ENCODE measurements at regions not wholly inside any gene's neighbourhood (a gene's known extent, or its start where the extent isn't known, plus 50 kb on each side); places are given as distances from the start of the nearest gene placed in this dataset.

DNA sequence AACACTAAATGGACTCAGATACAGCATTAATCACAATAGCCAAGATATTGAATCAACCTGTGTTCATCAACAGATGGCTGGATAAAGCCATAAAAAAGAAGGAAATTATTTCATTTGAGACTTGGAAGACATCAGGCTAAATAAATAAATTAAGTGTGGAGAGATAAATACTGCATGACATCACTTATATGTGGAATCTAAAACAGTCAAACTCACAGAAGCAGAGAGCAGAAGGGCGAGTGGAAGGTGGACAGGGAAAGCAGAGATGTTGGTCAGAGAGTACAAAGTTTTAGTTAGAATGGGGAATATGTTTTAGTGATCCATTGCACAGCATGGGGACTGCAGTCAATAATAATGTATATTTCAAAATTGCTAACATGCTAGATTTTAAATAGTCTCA, 207.2 kb downstream of the VAPA start:
- Mint-ChIP-seq H3K36me3 (no peaks in the 10 kb centered on the region), H3K27ac (no peak overlapping the region), H3K27me3 (peaks cover 0 to 14% (median 6%) of the 10 kb centered on the region in 5 donors), H3K4me1 (peaks cover 0 to 23% (median 0%) of the 10 kb centered on the region in 7 donors), H3K4me3 (no peak overlapping the region), H3K9me3 (peaks cover 0 to 9% (median 5%) of the 10 kb centered on the region in 11 donors)
- Histone ChIP-seq H3K4me3 (ENCODE audit: low read length) (no peak overlapping the region), H3K9me3 (ENCODE audit: control insufficient read depth in 2 of 3, low read length in 3 of 3) (no peaks in the 10 kb centered on the region), H3K36me3 (ENCODE audit: control insufficient read depth in 2 of 3, insufficient read depth in 3 of 3, low read length in 3 of 3) (no peaks in the 10 kb centered on the region), H3K27ac (ENCODE audit: low read depth, low read length) (no peak overlapping the region), H3K27me3 (ENCODE audit: control insufficient read depth in 2 of 2, insufficient read depth in 2 of 2, low read length in 2 of 2) (no peaks in the 10 kb centered on the region), H3K4me1 (ENCODE audit: control insufficient read depth in 2 of 2, insufficient read depth in 2 of 2, low read length in 2 of 2) (no peaks in the 10 kb centered on the region)
- POLR2A ChIA-PET = no interaction called here
- no peak for DNase-seq
- CTCF ChIA-PET = no interaction called here
- ATAC-seq = no peak
- intact Hi-C loops (cut with micrococcal nuclease) = loop anchor here in 1 of 2 donors (10.0 kb wide), 1 partner anchor 404 kb away; the partner anchor contains the start of gene NAPG

DNA sequence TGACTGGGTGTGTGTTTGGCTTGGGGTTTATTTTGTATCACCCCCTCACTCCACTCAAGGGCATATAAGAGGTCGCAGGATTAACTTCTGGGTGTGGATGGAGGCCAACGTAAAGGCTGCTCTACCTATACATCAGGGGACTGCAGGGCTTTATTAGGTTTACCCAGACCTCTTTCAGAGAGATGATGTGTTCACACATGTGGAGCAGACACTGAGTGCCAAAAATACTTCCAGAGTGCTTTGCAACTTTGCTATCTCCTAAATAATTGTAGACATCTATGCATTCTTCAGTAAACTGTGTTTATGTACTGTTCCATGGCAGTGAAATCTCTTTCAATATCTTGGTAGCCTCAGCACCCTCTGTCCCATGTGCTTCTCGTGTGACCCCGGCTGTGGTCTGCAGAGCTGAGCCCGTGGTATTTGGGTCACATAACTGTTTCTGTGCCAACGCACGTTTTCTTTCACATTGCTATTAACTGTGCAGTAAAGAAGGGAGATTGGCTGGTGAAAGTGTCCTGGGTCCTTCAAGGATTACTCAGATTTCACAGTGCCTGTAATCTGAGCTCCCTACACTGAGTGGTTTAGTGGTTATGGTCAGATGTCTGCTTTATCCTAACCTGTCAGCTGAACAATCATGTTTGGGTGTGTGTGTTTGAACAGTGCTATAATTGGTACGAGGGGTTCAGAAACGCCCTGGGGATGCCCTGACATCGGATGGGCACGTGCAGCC, 208.1 kb downstream of the VAPA start:
- H3K9me3 ChIP-seq (ENCODE audit: control insufficient read depth in 2 of 3, low read length in 3 of 3) = no peaks in the 10 kb centered on the region
- no peaks in the 10 kb centered on the region for H3K36me3 ChIP-seq (ENCODE audit: control insufficient read depth in 2 of 3, insufficient read depth in 3 of 3, low read length in 3 of 3)
- H3K27me3 ChIP-seq (ENCODE audit: control insufficient read depth in 2 of 2, insufficient read depth in 2 of 2, low read length in 2 of 2) = no peaks in the 10 kb centered on the region
- no peak overlapping the region for H3K27ac Mint-ChIP-seq
- DNase-seq (no peak), ATAC-seq (no peak)
- intact Hi-C loops (cut with micrococcal nuclease) = loop anchor here in 1 of 2 donors (10.0 kb wide), 1 partner anchor 403 kb away; the partner anchor contains the start of gene NAPG
- ChIA-PET CTCF (no interaction called here), POLR2A (no interaction called here)
- peaks cover 0 to 11% (median 4%) of the 10 kb centered on the region in 5 donors for H3K27me3 Mint-ChIP-seq
- peaks cover 0 to 9% (median 5%) of the 10 kb centered on the region in 11 donors for H3K9me3 Mint-ChIP-seq
- H3K4me3 ChIP-seq (ENCODE audit: low read length) = no peak overlapping the region
- no peaks in the 10 kb centered on the region for H3K36me3 Mint-ChIP-seq
- no peak overlapping the region for H3K27ac ChIP-seq (ENCODE audit: low read depth, low read length)
- H3K4me3 Mint-ChIP-seq = no peak overlapping the region
- peaks cover 0 to 23% (median 0%) of the 10 kb centered on the region in 7 donors for H3K4me1 Mint-ChIP-seq
- no peaks in the 10 kb centered on the region for H3K4me1 ChIP-seq (ENCODE audit: control insufficient read depth in 2 of 2, insufficient read depth in 2 of 2, low read length in 2 of 2)

DNA sequence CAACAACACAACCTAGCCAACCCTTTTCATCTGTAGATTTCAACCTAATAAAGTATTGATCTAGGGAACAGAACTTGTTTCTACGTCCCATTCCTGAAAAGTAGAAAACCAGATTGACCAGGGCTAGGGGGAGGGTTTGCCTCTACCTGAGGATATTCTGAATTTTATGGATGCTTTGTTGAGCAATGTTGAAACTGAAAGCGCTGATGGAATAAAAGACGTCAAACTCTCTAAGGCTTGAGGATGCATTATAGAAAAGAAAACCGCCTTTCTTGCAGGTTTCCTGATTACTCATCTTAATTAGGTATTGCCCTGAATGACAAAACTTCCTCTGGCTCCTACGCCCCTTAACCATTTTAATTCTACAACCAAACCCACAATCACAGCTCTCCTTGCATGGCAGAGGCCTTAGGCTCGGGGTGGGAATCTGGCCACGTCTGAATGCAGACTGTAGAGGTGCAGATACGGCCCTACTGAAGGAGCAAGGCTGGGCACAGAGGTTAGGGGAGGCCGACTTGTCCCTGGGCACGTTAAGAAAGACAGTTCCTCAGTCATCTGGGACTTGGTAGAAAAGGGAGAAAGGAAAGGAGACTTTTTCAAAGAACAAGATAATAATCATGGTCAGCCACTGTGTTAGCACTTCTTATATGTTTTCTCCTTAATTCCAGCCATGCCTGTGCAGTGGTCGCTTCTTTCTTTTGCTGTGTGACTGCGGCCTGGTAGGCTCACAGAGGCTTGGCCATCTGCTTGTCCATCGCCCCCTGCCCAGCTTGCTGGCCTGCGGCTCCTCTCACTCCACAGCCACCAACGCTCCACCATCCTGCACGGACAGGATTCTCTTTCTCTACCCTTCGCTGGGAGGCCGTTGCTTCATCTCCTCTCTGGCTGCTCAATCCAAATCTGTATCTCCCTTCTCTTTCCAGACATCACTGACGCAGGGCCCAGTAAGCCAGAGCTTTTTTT, 209.5 kb downstream of the VAPA start:
- intact Hi-C loops (cut with micrococcal nuclease) = loop anchor here in 1 of 2 donors (10.0 kb wide), 1 partner anchor 402 kb away; the partner anchor contains the start of gene NAPG
- Mint-ChIP-seq H3K36me3 (no peaks in the 10 kb centered on the region), H3K27me3 (peaks cover 2 to 14% (median 5%) of the 10 kb centered on the region in 5 donors), H3K4me1 (peaks cover 0 to 23% (median 0%) of the 10 kb centered on the region in 7 donors), H3K27ac (peak overlapping the region in 1 of 9 donors; percentile 72), H3K4me3 (peak overlapping the region in 1 of 10 donors; percentile 21), H3K9me3 (peaks cover 0 to 9% (median 4%) of the 10 kb centered on the region in 11 donors)
- ChIA-PET POLR2A (no interaction called here), CTCF (no interaction called here)
- H3K9me3 ChIP-seq (ENCODE audit: control insufficient read depth in 2 of 3, low read length in 3 of 3) = no peaks in the 10 kb centered on the region
- no peak overlapping the region for H3K4me3 ChIP-seq (ENCODE audit: low read length)
- no peaks in the 10 kb centered on the region for H3K4me1 ChIP-seq (ENCODE audit: control insufficient read depth in 2 of 2, insufficient read depth in 2 of 2, low read length in 2 of 2)
- H3K27me3 ChIP-seq (ENCODE audit: control insufficient read depth in 2 of 2, insufficient read depth in 2 of 2, low read length in 2 of 2) = no peaks in the 10 kb centered on the region
- ATAC-seq = peak; percentile 62
- no peak overlapping the region for H3K27ac ChIP-seq (ENCODE audit: low read depth, low read length)
- DNase-seq = no peak
- H3K36me3 ChIP-seq (ENCODE audit: control insufficient read depth in 2 of 3, insufficient read depth in 3 of 3, low read length in 3 of 3) = no peaks in the 10 kb centered on the region

DNA sequence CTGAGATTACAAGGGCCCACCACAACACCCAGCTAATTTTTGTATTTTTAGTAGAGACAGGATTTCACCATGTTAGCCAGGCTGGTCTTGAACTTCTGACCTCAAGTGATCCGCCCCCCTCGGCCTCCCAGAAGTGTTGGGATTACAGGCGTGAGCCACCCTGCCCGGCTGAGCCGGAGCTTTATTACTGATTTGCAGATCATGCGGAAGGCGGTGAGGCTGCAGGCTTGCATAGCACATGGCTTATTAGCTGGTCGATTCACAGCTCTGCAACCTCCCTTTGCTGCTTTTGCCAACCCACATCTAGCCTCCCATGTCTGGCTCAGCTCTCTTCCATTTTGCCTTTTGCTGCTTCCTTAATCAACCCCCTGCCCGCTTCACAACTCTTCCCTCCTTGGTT, 210.3 kb downstream of the VAPA start:
- peaks cover 0 to 5% (median 1%) of the 10 kb centered on the region in 11 donors for H3K9me3 Mint-ChIP-seq
- Histone ChIP-seq H3K4me1 (ENCODE audit: control insufficient read depth in 2 of 2, insufficient read depth in 2 of 2, low read length in 2 of 2) (no peaks in the 10 kb centered on the region), H3K27ac (ENCODE audit: low read depth, low read length) (no peak overlapping the region), H3K9me3 (ENCODE audit: control insufficient read depth in 2 of 3, low read length in 3 of 3) (no peaks in the 10 kb centered on the region), H3K4me3 (ENCODE audit: low read length) (no peak overlapping the region), H3K36me3 (ENCODE audit: control insufficient read depth in 2 of 3, insufficient read depth in 3 of 3, low read length in 3 of 3) (no peaks in the 10 kb centered on the region), H3K27me3 (ENCODE audit: control insufficient read depth in 2 of 2, insufficient read depth in 2 of 2, low read length in 2 of 2) (no peaks in the 10 kb centered on the region)
- POLR2A ChIA-PET = no interaction called here
- no peak for DNase-seq
- H3K36me3 Mint-ChIP-seq = no peaks in the 10 kb centered on the region
- H3K4me1 Mint-ChIP-seq = peaks cover 0 to 23% (median 0%) of the 10 kb centered on the region in 7 donors
- peaks cover 0 to 21% (median 4%) of the 10 kb centered on the region in 5 donors for H3K27me3 Mint-ChIP-seq
- ATAC-seq = no peak
- peak overlapping the region in 1 of 9 donors; percentile 51 for H3K27ac Mint-ChIP-seq
- CTCF ChIA-PET = no interaction called here
- intact Hi-C loops (cut with micrococcal nuclease) = loop anchor here in 1 of 2 donors (10.0 kb wide), 1 partner anchor 401 kb away; the partner anchor contains the start of gene NAPG
- no peak overlapping the region for H3K4me3 Mint-ChIP-seq

DNA sequence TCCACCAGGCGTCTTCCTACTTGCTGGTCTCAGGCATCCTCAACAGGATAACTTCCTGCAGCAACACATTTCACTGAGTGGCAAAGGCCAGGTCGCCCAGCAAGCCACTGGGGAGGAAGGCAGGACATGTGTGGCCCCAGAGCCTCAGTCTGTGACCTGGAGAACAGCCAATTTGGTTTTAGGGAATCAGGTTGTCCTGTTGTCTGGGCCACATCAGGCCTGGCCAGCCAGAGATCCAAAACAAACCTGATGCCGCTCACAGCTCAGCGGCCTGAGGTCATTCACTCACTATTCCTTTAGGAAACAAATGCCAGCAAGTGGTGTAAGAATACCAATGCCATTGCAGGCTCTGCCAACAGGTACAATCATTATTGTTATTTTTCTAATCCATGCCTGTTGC, 210.7 kb downstream of the VAPA start:
- Mint-ChIP-seq H3K27ac (peak overlapping the region in 1 of 9 donors; percentile 51), H3K27me3 (peaks cover 0 to 23% (median 6%) of the 10 kb centered on the region in 5 donors), H3K4me3 (no peak overlapping the region), H3K36me3 (no peaks in the 10 kb centered on the region), H3K4me1 (peaks cover 0 to 23% (median 0%) of the 10 kb centered on the region in 7 donors), H3K9me3 (peaks cover 0 to 5% (median 0%) of the 10 kb centered on the region in 11 donors)
- intact Hi-C loops (cut with micrococcal nuclease) = loop anchor here in 1 of 2 donors (10.0 kb wide), 1 partner anchor 400 kb away; the partner anchor contains the start of gene NAPG
- CTCF ChIA-PET = no interaction called here
- Histone ChIP-seq H3K4me1 (ENCODE audit: control insufficient read depth in 2 of 2, insufficient read depth in 2 of 2, low read length in 2 of 2) (no peaks in the 10 kb centered on the region), H3K27me3 (ENCODE audit: control insufficient read depth in 2 of 2, insufficient read depth in 2 of 2, low read length in 2 of 2) (no peaks in the 10 kb centered on the region), H3K9me3 (ENCODE audit: control insufficient read depth in 2 of 3, low read length in 3 of 3) (no peaks in the 10 kb centered on the region), H3K4me3 (ENCODE audit: low read length) (no peak overlapping the region), H3K36me3 (ENCODE audit: control insufficient read depth in 2 of 3, insufficient read depth in 3 of 3, low read length in 3 of 3) (no peaks in the 10 kb centered on the region), H3K27ac (ENCODE audit: low read depth, low read length) (no peak overlapping the region)
- no peak for DNase-seq
- POLR2A ChIA-PET = no interaction called here
- no peak for ATAC-seq

DNA sequence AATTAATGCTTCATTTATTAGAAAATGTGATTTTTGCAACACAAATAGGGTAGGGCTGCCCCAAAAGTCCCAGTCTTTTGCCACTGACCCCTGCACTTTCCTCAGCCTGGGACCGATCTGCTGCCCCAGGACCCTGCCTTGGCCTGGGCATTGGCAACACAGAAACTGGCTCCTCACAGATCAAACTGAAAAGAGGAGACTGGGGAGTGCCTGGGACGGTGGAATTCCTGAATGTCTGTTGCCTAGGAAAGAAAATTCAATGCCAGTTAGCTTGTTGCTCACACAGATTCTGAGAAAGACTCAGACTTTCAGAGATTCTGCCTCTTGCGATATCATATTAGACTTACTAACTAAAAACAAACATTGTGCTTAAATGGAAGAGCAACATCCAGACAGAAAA, 211.2 kb downstream of the VAPA start:
- H3K9me3 Mint-ChIP-seq = peaks cover 0 to 5% (median 0%) of the 10 kb centered on the region in 11 donors
- CTCF ChIA-PET = no interaction called here

More for the DNA sequence above, 211.2 kb downstream of the VAPA start:
- H3K9me3 ChIP-seq (ENCODE audit: control insufficient read depth in 2 of 3, low read length in 3 of 3) = no peaks in the 10 kb centered on the region
- Mint-ChIP-seq H3K4me3 (no peak overlapping the region), H3K27ac (no peak overlapping the region), H3K27me3 (peaks cover 0 to 27% (median 9%) of the 10 kb centered on the region in 5 donors), H3K4me1 (peaks cover 0 to 23% (median 0%) of the 10 kb centered on the region in 7 donors), H3K36me3 (no peaks in the 10 kb centered on the region)
- ATAC-seq (no peak), DNase-seq (no peak)
- H3K27ac ChIP-seq (ENCODE audit: low read depth, low read length) = no peak overlapping the region
- POLR2A ChIA-PET = no interaction called here
- no peaks in the 10 kb centered on the region for H3K36me3 ChIP-seq (ENCODE audit: control insufficient read depth in 2 of 3, insufficient read depth in 3 of 3, low read length in 3 of 3)
- no peak overlapping the region for H3K4me3 ChIP-seq (ENCODE audit: low read length)
- H3K4me1 ChIP-seq (ENCODE audit: control insufficient read depth in 2 of 2, insufficient read depth in 2 of 2, low read length in 2 of 2) = no peaks in the 10 kb centered on the region
- H3K27me3 ChIP-seq (ENCODE audit: control insufficient read depth in 2 of 2, insufficient read depth in 2 of 2, low read length in 2 of 2) = no peaks in the 10 kb centered on the region
- intact Hi-C loops (cut with micrococcal nuclease) = loop anchor here in 1 of 2 donors (10.0 kb wide), 1 partner anchor 400 kb away; the partner anchor contains the start of gene NAPG

All from naive thymus-derived CD4-positive, alpha-beta T cell (primary cell).